Type B pancreatic cell (in vitro differentiated cells): ENCODE measurements at regions not wholly inside any gene's neighbourhood (a gene's known extent, or its start where the extent isn't known, plus 50 kb on each side); places are given as distances from the start of the nearest gene placed in this dataset.

Experiments used
- DNase-seq: peaks from one replicate; pipeline ENCODE4 v3.0.0; 2021; ENCODE audit warnings: mixed read lengths; ENCODE audit not compliant: unreplicated experiment; ENCODE audit errors: extremely low spot score
- H3K27ac Mint-ChIP-seq: 2 replicates; pipeline ENCODE4 v1.8.0; 2021; ENCODE audit warnings: mild to moderate bottlenecking, mixed read lengths
- H3K27me3 Mint-ChIP-seq: 2 replicates; pipeline ENCODE4 v1.8.0; 2021; ENCODE audit warnings: mixed read lengths
- H3K36me3 Mint-ChIP-seq: 2 replicates; pipeline ENCODE4 v1.8.0; 2021; ENCODE audit warnings: mixed read lengths
- H3K4me1 Mint-ChIP-seq: one replicate; pipeline ENCODE4 v1.8.0; 2021; ENCODE audit warnings: mixed read lengths; ENCODE audit not compliant: unreplicated experiment
- H3K4me3 Mint-ChIP-seq: 2 replicates; pipeline ENCODE4 v1.8.0; 2021; ENCODE audit warnings: mild to moderate bottlenecking, mixed read lengths
- H3K9me3 Mint-ChIP-seq: 2 replicates; pipeline ENCODE4 v1.8.0; 2021; ENCODE audit warnings: mixed read lengths
- CTCF ChIP-seq: fragments of 200-600 bp; sonication (generic); conservative IDR thresholded peaks from 2 replicates; pipeline ENCODE4 v1.5.0; 2021; ENCODE audit warnings: antibody characterized with exemption, mild to moderate bottlenecking

GRCh38 chr10:83680470-83680891, 458.8 kb upstream of the GHITM start:
- H3K4me3 Mint-ChIP-seq = no peak overlapping the region
- H3K4me1 Mint-ChIP-seq = peaks cover 13% of the 10 kb centered on the region
- no peaks in the 10 kb centered on the region for H3K27me3 Mint-ChIP-seq
- no peak for DNase-seq
- TF ChIP-seq CTCF = no peak
- no peaks in the 10 kb centered on the region for H3K36me3 Mint-ChIP-seq
- H3K27ac Mint-ChIP-seq = no peak overlapping the region
- H3K9me3 Mint-ChIP-seq = no peaks in the 10 kb centered on the region

DNA sequence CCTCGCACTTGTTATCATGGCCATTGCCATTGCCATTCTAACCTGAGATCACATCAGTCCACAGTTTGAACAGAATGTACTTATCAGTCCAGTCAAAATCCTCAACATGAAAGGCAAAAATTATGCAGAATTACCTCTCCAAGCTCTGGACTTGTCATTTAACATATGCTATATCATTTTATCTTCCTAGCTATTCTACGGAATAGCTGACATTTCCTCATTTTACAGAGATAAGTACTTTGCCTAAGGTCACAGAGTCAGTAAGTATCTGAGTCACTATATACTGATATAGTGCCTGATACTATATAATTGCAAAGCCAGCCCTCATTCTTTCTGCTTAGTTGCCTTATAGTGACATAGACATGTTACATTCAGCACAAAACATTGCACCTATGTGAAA, 456.9 kb upstream of the GHITM start:
- Mint-ChIP-seq H3K4me1 (peaks cover 13% of the 10 kb centered on the region), H3K9me3 (no peaks in the 10 kb centered on the region), H3K4me3 (no peak overlapping the region), H3K36me3 (no peaks in the 10 kb centered on the region), H3K27ac (no peak overlapping the region), H3K27me3 (no peaks in the 10 kb centered on the region)
- DNase-seq = no peak
- TF ChIP-seq CTCF = no peak

DNA sequence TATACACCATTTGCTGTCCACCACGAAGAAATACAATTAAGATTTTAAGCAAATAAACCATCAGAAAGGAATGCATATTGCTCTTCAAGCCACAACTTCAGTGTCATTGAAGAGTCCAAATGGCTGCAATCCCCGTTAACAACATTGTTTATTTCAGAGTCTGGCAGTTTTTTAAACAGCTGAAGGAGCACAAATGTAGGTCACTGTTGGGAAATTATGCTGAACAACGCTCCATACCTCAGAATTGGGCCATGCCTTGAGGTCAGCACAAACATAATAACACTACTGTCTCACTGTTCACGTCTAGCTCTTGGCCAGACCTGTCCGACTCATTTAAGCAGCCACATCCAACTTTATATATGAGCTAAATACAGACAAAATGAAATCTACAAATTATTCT, 453.9 kb upstream of the GHITM start:
- Mint-ChIP-seq H3K27me3 (no peaks in the 10 kb centered on the region), H3K9me3 (no peaks in the 10 kb centered on the region), H3K4me3 (no peak overlapping the region), H3K4me1 (peaks cover 5% of the 10 kb centered on the region), H3K36me3 (no peaks in the 10 kb centered on the region), H3K27ac (no peak overlapping the region)
- no peak for DNase-seq
- no peak for TF ChIP-seq CTCF

DNA sequence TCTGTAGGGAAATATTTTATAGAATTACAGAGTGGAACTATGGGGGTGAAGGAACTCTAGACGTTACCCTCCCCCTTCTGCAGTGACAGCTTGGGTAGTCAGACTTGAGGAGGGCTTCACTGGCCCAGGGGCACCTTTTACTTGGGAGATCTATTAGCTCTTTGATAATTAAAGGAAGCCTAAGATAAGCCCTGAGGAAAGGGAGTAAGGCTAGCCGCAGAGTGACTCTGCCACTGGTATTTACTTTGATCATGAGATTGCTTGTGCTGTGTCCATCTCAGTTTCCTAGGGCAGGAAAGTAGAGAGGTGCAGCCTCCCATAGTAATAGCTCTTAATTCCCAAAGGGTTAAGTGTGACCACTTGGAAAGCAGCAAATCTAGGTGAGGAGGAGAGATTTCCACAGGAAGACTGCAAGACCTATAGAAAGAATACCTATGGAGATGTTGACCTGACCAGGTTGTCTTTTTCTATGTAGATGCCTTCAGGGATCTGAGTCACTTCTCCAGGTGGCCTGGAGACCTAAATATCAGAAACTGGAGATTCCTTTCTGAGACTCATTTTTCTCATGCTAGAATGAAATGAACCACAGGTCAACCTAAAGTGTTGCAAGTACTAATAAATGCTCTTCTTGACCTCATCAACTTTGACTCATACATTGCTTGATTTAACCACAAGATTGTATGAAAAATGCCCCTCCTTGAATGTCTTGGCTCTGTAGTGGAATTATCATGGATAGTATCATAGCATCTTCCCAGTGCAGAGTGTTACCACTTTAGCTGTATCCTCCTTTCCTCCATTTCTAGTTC, 447.3 kb upstream of the GHITM start:
- Mint-ChIP-seq H3K9me3 (no peaks in the 10 kb centered on the region), H3K27ac (no peak overlapping the region), H3K4me1 (no peaks in the 10 kb centered on the region), H3K4me3 (no peak overlapping the region), H3K27me3 (no peaks in the 10 kb centered on the region), H3K36me3 (no peaks in the 10 kb centered on the region)
- DNase-seq = no peak
- TF ChIP-seq CTCF = no peak

DNA sequence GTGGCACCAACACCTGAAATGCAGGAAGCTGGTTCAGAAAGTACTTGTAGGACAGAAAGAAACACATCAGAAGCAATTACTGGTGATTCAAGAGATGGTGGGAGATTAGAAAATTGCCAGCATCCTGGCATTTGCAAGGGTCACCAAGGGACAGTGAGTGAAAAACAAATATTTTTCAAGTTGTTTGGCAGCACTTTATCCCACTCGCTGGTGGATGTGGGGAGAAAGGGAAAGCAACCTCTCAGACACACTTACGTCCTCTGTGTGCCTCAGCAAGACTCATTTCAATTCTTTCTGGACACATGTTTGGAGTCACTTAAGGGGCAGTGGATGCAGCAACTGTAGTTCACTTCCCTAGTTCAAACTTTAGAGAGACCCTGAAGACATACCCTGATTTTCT, 440.4 kb upstream of the GHITM start:
- no peak overlapping the region for H3K4me3 Mint-ChIP-seq
- no peaks in the 10 kb centered on the region for H3K9me3 Mint-ChIP-seq
- no peak for DNase-seq
- no peak for TF ChIP-seq CTCF
- no peak overlapping the region for H3K27ac Mint-ChIP-seq
- no peaks in the 10 kb centered on the region for H3K36me3 Mint-ChIP-seq
- H3K27me3 Mint-ChIP-seq = no peaks in the 10 kb centered on the region
- H3K4me1 Mint-ChIP-seq = peaks cover 4% of the 10 kb centered on the region
